Fibroblast of lung (primary cell): ENCODE measurements at regions not wholly inside any gene's neighbourhood (a gene's known extent, or its start where the extent isn't known, plus 50 kb on each side); places are given as distances from the start of the nearest gene placed in this dataset.

Source experiments
- DNase-seq, 2 donors: peaks; one replicate each; pipeline versions ENCODE4 v3.0.0 to v3.0.0-alpha.2; 2010; ENCODE audit warnings: low read depth in 2 of 2
- H2AFZ ChIP-seq: 2 replicates; pipeline ENCODE4 v1.5.1; 2012; ENCODE audit warnings: low read length, control low read depth, inconsistent platforms
- H3K27ac ChIP-seq: 2 replicates; pipeline ENCODE4 v1.5.1; 2011; ENCODE audit warnings: low read length, control low read depth; ENCODE audit not compliant: insufficient read depth
- H3K27me3 ChIP-seq: 2 replicates; pipeline ENCODE4 v1.5.1; 2011; ENCODE audit warnings: mild to moderate bottlenecking, low read length; ENCODE audit not compliant: control insufficient read depth, insufficient read depth
- H3K36me3 ChIP-seq: 2 replicates; pipeline ENCODE4 v1.5.1; 2011; ENCODE audit warnings: low read length; ENCODE audit not compliant: control insufficient read depth, insufficient read depth
- H3K4me1 ChIP-seq: 2 replicates; pipeline ENCODE4 v1.5.1; 2011; ENCODE audit warnings: low read length; ENCODE audit not compliant: control insufficient read depth, insufficient read depth; ENCODE audit errors: extremely low read depth
- H3K4me2 ChIP-seq: 2 replicates; pipeline ENCODE4 v1.5.1; 2011; ENCODE audit warnings: low read length, control low read depth; ENCODE audit not compliant: insufficient read depth; ENCODE audit errors: extremely low read depth
- H3K4me3 ChIP-seq, 4 experiments: fragments of 200-600 bp in 1 of 4; sonication (generic) in 1 of 4; replicated peaks in 1 of 4; 2 replicates each; pipeline ENCODE4 v1.5.1; 2011 to 2016; ENCODE audit warnings: low read length in 4 of 4, low read depth in 3 of 4, mild to moderate bottlenecking in 3 of 4, control low read depth in 2 of 4, inconsistent platforms in 1 of 4, mixed read lengths in 1 of 4; ENCODE audit not compliant: insufficient read depth in 1 of 4; ENCODE audit errors: control extremely low read depth in 1 of 4
- H3K79me2 ChIP-seq: 2 replicates; pipeline ENCODE4 v1.5.1; 2012; ENCODE audit warnings: mild to moderate bottlenecking, low read length, inconsistent platforms; ENCODE audit not compliant: control insufficient read depth, insufficient read depth
- H3K9ac ChIP-seq: 2 replicates; pipeline ENCODE4 v1.5.1; 2011; ENCODE audit warnings: mild to moderate bottlenecking, low read length, control low read depth; ENCODE audit not compliant: insufficient read depth
- H3K9me3 ChIP-seq: 2 replicates; pipeline ENCODE4 v1.5.1; 2012; ENCODE audit warnings: low read depth, low read length; ENCODE audit not compliant: control insufficient read depth, insufficient read depth
- H4K20me1 ChIP-seq: 2 replicates; pipeline ENCODE4 v1.5.1; 2011; ENCODE audit warnings: low read length; ENCODE audit not compliant: control insufficient read depth, insufficient read depth; ENCODE audit errors: extremely low read depth
- EZH2 ChIP-seq: IDR thresholded peaks from 2 replicates; pipeline ENCODE4 v1.5.1; 2012; ENCODE audit warnings: low read length, control low read depth, mild to moderate bottlenecking; ENCODE audit errors: missing control alignments
- TF ChIP-seq, protein P1 (sequence below), 2 donors: IDR thresholded peaks in 1 of 2; conservative IDR thresholded peaks in 1 of 2; 1 replicate in 1 of 2; 2 replicates in 1 of 2; pipeline ENCODE4 v1.5.1; 2011 to 2012; ENCODE audit warnings: low read length in 2 of 2, control low read depth in 1 of 2, inconsistent platforms in 1 of 2, low read depth in 1 of 2, mild to moderate bottlenecking in 1 of 2

DNA sequence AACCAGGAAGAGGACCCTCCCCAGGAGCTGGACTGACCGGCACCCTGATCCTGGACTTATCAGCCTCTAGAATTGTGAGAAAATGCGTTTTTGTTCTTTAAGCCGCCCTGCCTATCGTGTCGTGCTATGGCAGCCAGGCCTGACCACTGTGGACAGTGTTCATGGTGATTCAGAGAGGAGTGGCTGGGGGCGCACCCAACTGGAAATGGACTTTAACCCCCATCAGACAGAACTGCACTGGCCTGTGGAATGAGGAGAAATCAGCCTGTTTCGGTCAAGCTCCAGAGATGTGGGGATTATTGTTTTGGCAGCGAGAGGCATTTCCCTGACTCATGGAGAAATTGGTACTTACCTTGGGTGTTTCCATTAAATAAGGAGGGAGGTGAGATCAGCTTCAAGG lies 1437.8 kb downstream of the BRD1 start:
- H3K9me3 ChIP-seq = no peaks in the 10 kb centered on the region

DNA sequence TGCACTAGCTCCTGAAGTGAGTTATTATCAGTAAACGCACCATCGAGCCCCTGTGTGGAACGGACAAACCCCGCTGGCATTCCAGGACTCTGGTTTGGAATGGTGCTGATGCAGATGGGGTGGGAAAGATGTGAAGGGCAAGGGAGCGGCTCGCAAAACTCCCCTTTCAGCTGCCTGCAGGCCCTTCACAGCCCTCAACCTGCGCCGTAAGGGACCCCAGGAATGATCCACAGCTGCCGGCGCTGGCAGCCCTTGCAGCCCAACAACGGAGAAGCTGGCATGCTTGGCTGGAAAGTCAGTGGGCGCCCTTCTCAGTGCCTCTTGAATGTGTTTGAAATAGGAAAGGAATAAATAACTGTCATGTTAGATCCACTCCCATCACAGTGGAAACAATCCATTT lies 1445.5 kb downstream of the BRD1 start:
- no peaks in the 10 kb centered on the region for H3K79me2 ChIP-seq
- no peaks in the 10 kb centered on the region for H3K36me3 ChIP-seq
- H4K20me1 ChIP-seq = no peaks in the 10 kb centered on the region
- H3K27me3 ChIP-seq = no peaks in the 10 kb centered on the region
- no peak overlapping the region for H2AFZ ChIP-seq
- H3K4me3 ChIP-seq = no peak overlapping the region
- no peak overlapping the region for H3K9ac ChIP-seq
- no peak for DNase-seq
- no peak overlapping the region for H3K27ac ChIP-seq
- TF ChIP-seq, protein P1, sequence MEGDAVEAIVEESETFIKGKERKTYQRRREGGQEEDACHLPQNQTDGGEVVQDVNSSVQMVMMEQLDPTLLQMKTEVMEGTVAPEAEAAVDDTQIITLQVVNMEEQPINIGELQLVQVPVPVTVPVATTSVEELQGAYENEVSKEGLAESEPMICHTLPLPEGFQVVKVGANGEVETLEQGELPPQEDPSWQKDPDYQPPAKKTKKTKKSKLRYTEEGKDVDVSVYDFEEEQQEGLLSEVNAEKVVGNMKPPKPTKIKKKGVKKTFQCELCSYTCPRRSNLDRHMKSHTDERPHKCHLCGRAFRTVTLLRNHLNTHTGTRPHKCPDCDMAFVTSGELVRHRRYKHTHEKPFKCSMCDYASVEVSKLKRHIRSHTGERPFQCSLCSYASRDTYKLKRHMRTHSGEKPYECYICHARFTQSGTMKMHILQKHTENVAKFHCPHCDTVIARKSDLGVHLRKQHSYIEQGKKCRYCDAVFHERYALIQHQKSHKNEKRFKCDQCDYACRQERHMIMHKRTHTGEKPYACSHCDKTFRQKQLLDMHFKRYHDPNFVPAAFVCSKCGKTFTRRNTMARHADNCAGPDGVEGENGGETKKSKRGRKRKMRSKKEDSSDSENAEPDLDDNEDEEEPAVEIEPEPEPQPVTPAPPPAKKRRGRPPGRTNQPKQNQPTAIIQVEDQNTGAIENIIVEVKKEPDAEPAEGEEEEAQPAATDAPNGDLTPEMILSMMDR (conservative IDR thresholded peaks at IDR 0.05 in 1 of 2, IDR thresholded peaks at IDR 0.05 in 1 of 2; ENCODE audit: low read depth in 1 of 2, low read length in 2 of 2) = no peak
- TF ChIP-seq EZH2 = no peak
- H3K9me3 ChIP-seq = no peaks in the 10 kb centered on the region
- H3K4me2 ChIP-seq = no peak overlapping the region
- no peaks in the 10 kb centered on the region for H3K4me1 ChIP-seq

More for the DNA sequence above, 1437.8 kb downstream of the BRD1 start:
- Histone ChIP-seq H3K4me1 (no peaks in the 10 kb centered on the region), H4K20me1 (no peaks in the 10 kb centered on the region), H3K79me2 (no peaks in the 10 kb centered on the region), H3K36me3 (no peaks in the 10 kb centered on the region), H3K27me3 (no peaks in the 10 kb centered on the region), H3K27ac (no peak overlapping the region), H3K9ac (no peak overlapping the region), H3K4me3 (no peak overlapping the region), H3K4me2 (no peak overlapping the region), H2AFZ (no peak overlapping the region)
- TF ChIP-seq, protein P1 (conservative IDR thresholded peaks at IDR 0.05 in 1 of 2, IDR thresholded peaks at IDR 0.05 in 1 of 2; ENCODE audit: low read depth in 1 of 2, low read length in 2 of 2) = no peak
- TF ChIP-seq EZH2 = no peak
- DNase-seq = no peak

DNA sequence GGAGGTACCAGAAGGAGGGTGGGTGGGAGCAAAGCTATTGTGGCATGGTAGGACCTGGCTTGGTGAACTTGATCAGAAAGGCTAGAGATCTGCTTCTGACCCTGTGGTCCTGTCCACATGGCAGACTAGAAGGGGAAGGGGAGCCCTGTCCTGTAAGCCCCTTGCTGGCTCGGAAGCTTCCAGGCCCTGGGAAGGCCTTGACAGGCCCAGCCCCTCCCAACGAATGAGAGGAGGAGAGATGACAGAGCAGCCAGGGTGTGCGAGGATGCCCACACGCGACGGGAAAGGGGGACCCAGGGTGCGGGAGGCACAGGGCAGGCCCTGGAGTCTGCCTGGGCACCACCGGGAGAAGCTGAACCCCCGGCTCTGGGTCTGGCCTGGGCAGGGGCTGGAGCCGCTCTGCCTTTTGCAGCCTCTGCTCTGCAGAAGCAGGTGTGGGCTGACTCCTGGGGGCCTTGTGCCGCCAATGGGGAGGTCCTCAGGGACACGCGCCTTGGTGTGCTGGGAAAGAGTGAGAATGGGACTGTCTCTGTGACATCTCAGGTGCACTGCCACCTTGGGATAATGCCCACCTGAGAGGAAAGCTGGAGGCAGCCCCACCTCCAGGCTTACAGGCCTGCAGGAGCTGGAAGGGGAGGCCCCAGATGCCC lies 1447.5 kb downstream of the BRD1 start:
- no peaks in the 10 kb centered on the region for H3K9me3 ChIP-seq
- TF ChIP-seq, protein P1 (conservative IDR thresholded peaks at IDR 0.05 in 1 of 2, IDR thresholded peaks at IDR 0.05 in 1 of 2; ENCODE audit: low read depth in 1 of 2, low read length in 2 of 2) = no peak
- no peak for TF ChIP-seq EZH2

More for the DNA sequence above, 1447.5 kb downstream of the BRD1 start:
- Histone ChIP-seq H3K36me3 (no peaks in the 10 kb centered on the region), H3K79me2 (no peaks in the 10 kb centered on the region), H4K20me1 (no peaks in the 10 kb centered on the region), H3K27me3 (no peaks in the 10 kb centered on the region), H3K27ac (no peak overlapping the region), H3K9ac (no peak overlapping the region), H2AFZ (no peak overlapping the region), H3K4me1 (no peaks in the 10 kb centered on the region), H3K4me2 (no peak overlapping the region), H3K4me3 (no peak overlapping the region)
- no peak for DNase-seq
